ENCODE measurements at regions not wholly inside any gene's neighbourhood (a gene's known extent, or its start where the extent isn't known, plus 50 kb on each side); places are given as distances from the start of the nearest gene placed in this dataset.

- Histone ChIP-seq H3K9me3 (no peaks in the 10 kb centered on the region), H3K4me1 (peaks cover 0 to 13% (median 6%) of the 10 kb centered on the region in 4 donors), H3K4me3 (no peak overlapping the region), H3K27me3 (no peaks in the 10 kb centered on the region), H3K27ac (no peak overlapping the region), H3K36me3 (no peaks in the 10 kb centered on the region)
- no peak for DNase-seq
- intact Hi-C loops (cut with DNase I) = no loop called here
- TF ChIP-seq CTCF (IDR thresholded peaks at IDR 0.05) = no peak
- no peak for TF ChIP-seq POLR2A (IDR thresholded peaks at IDR 0.05)
- no peak for ATAC-seq
- WGBS (ENCODE audit: insufficient coverage, low coverage, low lambda C conversion rate, missing lambda C conversion rate) = 60% methylated on average over 1 of the region's 2 CpGs
Observed at GRCh38 chr2:38154395-38154794, 78.4 kb upstream of the CYP1B1 start.

DNA sequence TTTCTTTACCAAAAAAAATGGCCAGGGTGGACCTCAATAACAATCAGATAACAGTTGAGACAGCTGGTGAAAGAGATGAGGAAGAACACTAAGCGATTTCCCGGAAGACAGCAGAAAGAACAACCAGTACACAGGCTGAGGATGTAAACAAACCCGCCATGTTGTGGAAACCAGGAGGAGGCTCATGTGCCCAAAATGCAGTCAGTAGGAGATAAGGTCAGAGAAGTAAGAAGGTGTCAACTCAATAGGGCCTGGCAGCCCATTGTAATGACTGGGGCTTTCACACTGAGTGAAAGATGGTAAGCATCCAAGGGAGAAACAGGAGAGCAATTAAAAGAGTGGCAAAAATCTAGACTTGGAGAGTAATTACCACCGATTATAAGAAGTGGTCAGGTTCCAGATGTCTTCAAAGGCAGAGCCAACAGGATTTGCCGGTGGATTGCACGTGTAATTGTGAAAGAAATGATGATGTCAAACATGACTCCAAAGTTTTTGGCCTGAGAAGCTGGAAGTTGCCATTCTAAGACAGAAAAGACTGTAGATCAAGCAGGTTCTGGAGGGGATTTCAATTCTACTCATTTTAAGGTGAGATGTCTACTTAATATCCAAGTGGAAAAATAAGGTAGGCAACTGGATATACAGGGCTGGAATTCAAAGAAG lies 77.7 kb upstream of the CYP1B1 start:
- no peaks in the 10 kb centered on the region for H3K36me3 ChIP-seq
- H3K27ac ChIP-seq = no peak overlapping the region
- WGBS (ENCODE audit: insufficient coverage, low coverage, low lambda C conversion rate, missing lambda C conversion rate) = 66% methylated on average over 6 of the region's 6 CpGs
- H3K27me3 ChIP-seq = no peaks in the 10 kb centered on the region
- intact Hi-C loops (cut with DNase I) = no loop called here
- no peaks in the 10 kb centered on the region for H3K9me3 ChIP-seq
- DNase-seq = no peak
- TF ChIP-seq POLR2A (IDR thresholded peaks at IDR 0.05) (no peak), CTCF (IDR thresholded peaks at IDR 0.05) (no peak)
- no peak for ATAC-seq
- peaks cover 0 to 16% (median 7%) of the 10 kb centered on the region in 4 donors for H3K4me1 ChIP-seq
- no peak overlapping the region for H3K4me3 ChIP-seq

GRCh38 chr2:38152913-38153312 lies 77.0 kb upstream of the CYP1B1 start:
- intact Hi-C loops (cut with DNase I) = no loop called here
- DNase-seq (no peak), ATAC-seq (no peak)
- H3K27me3 ChIP-seq = no peaks in the 10 kb centered on the region
- H3K9me3 ChIP-seq = no peaks in the 10 kb centered on the region
- TF ChIP-seq POLR2A (IDR thresholded peaks at IDR 0.05) (no peak), CTCF (IDR thresholded peaks at IDR 0.05) (no peak)
- no peaks in the 10 kb centered on the region for H3K36me3 ChIP-seq
- H3K27ac ChIP-seq = no peak overlapping the region
- H3K4me1 ChIP-seq = peaks cover 0 to 22% (median 10%) of the 10 kb centered on the region in 4 donors
- no peak overlapping the region for H3K4me3 ChIP-seq
- 44% methylated on average over 1 of the region's 1 CpG for WGBS (ENCODE audit: insufficient coverage, low coverage, low lambda C conversion rate, missing lambda C conversion rate)

GRCh38 chr2:38152035-38152434 lies 76.1 kb upstream of the CYP1B1 start:
- H3K4me1 ChIP-seq = peaks cover 0 to 30% (median 12%) of the 10 kb centered on the region in 4 donors
- no peak overlapping the region for H3K4me3 ChIP-seq
- ATAC-seq = no peak
- TF ChIP-seq CTCF (IDR thresholded peaks at IDR 0.05) (no peak), POLR2A (IDR thresholded peaks at IDR 0.05) (no peak)
- H3K27ac ChIP-seq = no peak overlapping the region
- H3K9me3 ChIP-seq = no peaks in the 10 kb centered on the region
- 73% methylated on average over 4 of the region's 4 CpGs for WGBS (ENCODE audit: insufficient coverage, low coverage, low lambda C conversion rate, missing lambda C conversion rate)
- H3K36me3 ChIP-seq = no peaks in the 10 kb centered on the region
- DNase-seq = no peak
- intact Hi-C loops (cut with DNase I) = no loop called here
- H3K27me3 ChIP-seq = no peaks in the 10 kb centered on the region

Data from right lobe of liver (tissue), 6 donors.